ENCODE measurements at regions not wholly inside any gene's neighbourhood (a gene's known extent, or its start where the extent isn't known, plus 50 kb on each side); places are given as distances from the start of the nearest gene placed in this dataset.

DNA sequence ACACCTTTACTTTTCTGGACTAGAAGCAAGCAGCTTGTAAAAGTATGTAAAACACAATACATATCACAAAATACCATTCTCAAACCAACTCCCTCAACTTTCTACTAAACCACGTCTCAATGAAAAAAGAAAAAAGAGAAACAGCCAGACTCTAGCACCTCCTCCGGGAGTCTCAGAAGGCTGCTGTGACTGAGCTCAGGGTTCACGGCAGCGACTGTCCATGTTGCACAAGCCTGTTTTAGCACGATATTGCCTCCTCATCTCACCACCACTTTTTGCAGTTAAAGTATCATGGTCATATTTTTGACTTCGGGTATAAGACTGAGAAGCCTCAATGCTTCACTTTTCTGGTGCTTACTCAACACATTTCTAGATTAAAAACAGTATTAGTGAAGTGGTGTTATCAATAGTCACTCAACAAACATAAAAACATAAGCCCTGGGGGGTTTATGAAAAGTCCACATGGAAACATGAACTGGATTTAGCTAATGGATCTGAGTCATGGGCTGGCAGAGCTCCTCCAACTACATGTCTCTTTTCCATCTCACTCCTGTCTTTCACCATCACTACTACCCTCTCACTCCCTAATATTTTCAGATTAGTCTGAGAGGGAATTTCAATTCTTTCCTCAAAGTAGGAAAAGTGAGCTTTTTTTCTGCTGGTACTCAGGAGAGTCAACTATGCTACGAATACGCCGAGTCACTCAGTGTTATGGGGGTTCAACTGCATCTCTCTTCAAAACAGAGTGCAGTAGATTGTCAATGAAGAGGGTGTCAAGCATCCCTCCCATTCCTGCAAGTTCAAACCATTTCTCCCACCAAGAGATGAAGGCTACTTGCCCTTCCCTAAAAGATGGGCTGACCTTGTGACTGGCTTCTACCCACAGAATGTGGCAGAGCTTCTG, 113.7 kb downstream of the OSR1 start:
- in situ Hi-C loops (cut with MboI; ENCODE audit: low pct_unique_long_range_greater_than_20kb, low sequenced_read_pairs, unreplicated experiment) = no loop called here
- DNase-seq (ENCODE audit: low spot score) = no peak
- no peak for TF ChIP-seq CTCF (IDR thresholded peaks at IDR 0.05; ENCODE audit: extremely low read depth, insufficient read depth, missing control alignments)

- no peak for TF ChIP-seq CTCF (IDR thresholded peaks at IDR 0.05; ENCODE audit: extremely low read depth, insufficient read depth, missing control alignments)
- in situ Hi-C loops (cut with MboI; ENCODE audit: low pct_unique_long_range_greater_than_20kb, low sequenced_read_pairs, unreplicated experiment) = no loop called here
- DNase-seq (ENCODE audit: low spot score) = no peak
These were observed 119.9 kb downstream of the OSR1 start for GRCh38 chr2:19238440-19239060.

GRCh38 chr2:19235308-19235707, 123.1 kb downstream of the OSR1 start:
- in situ Hi-C loops (cut with MboI; ENCODE audit: low pct_unique_long_range_greater_than_20kb, low sequenced_read_pairs, unreplicated experiment) = no loop called here
- DNase-seq (ENCODE audit: low spot score) = no peak
- TF ChIP-seq CTCF (IDR thresholded peaks at IDR 0.05; ENCODE audit: extremely low read depth, insufficient read depth, missing control alignments) = no peak

- DNase-seq (ENCODE audit: low spot score) = no peak
- in situ Hi-C loops (cut with MboI; ENCODE audit: low pct_unique_long_range_greater_than_20kb, low sequenced_read_pairs, unreplicated experiment) = no loop called here
- no peak for TF ChIP-seq CTCF (IDR thresholded peaks at IDR 0.05; ENCODE audit: extremely low read depth, insufficient read depth, missing control alignments)
These were observed 126.1 kb downstream of the OSR1 start for GRCh38 chr2:19232312-19232711.

DNA sequence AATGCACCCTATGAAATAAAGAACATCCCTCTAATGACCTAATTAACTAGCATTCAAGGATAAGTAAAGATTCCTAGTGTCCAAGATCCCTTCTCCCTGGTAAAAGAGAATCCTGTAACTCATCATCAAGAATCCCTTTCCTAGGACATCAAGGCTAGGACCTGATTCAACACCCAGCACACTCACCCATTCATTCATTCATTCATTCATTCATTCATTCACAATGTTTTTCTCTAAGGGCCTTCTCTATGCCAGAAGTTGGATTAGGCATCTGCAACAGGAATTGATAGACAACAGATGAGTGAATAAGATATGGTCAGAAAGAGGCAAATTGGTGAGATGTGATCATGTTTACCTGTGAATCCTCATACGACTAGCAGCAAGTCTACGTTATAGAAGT, 126.8 kb downstream of the OSR1 start:
- DNase-seq (ENCODE audit: low spot score) = no peak
- in situ Hi-C loops (cut with MboI; ENCODE audit: low pct_unique_long_range_greater_than_20kb, low sequenced_read_pairs, unreplicated experiment) = no loop called here
- no peak for TF ChIP-seq CTCF (IDR thresholded peaks at IDR 0.05; ENCODE audit: extremely low read depth, insufficient read depth, missing control alignments)

DNA sequence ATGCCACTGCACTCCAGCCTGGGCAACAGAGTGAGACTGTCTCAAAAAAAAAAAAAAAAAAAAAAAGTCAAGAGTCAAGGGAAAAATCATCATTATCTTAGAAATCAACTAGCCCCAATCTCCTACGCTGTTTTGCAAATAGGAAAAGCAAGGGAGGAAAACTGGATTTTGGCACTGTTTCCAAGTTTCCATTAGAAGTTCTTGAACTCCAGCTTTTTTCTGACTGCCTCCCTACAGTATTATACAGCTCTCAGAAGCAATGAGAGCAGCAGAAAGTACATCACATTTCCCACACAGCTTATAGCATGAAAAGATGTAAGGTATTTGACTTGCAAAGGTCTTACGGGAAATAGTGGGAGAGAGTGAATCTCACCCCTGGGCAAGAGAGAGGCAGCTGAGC, 127.8 kb downstream of the OSR1 start:
- DNase-seq (ENCODE audit: low spot score) = no peak
- in situ Hi-C loops (cut with MboI; ENCODE audit: low pct_unique_long_range_greater_than_20kb, low sequenced_read_pairs, unreplicated experiment) = no loop called here
- no peak for TF ChIP-seq CTCF (IDR thresholded peaks at IDR 0.05; ENCODE audit: extremely low read depth, insufficient read depth, missing control alignments)
